NCI-H1930 (cell line): ENCODE measurements at regions not wholly inside any gene's neighbourhood (a gene's known extent, or its start where the extent isn't known, plus 50 kb on each side); places are given as distances from the start of the nearest gene placed in this dataset.

Source experiments
- DNase-seq, 2 experiments: peaks; one replicate each; lab custom pipeline; 2025; lab: John Stamatoyannopoulos, UW

- no peak for DNase-seq
Measured at GRCh38 chr19:31223740-31224534, 125.3 kb downstream of the TSHZ3 start.

- no peak for DNase-seq
Measured at GRCh38 chr19:31220540-31220939, 128.7 kb downstream of the TSHZ3 start.

- DNase-seq, result no peak
Measured at GRCh38 chr19:31214997-31215396, 134.2 kb downstream of the TSHZ3 start.

GRCh38 chr19:31214086-31214485 lies 135.2 kb downstream of the TSHZ3 start:
- DNase-seq, result no peak

GRCh38 chr19:31211088-31211487 lies 138.1 kb downstream of the TSHZ3 start:
- DNase-seq, result no peak

- no peak for DNase-seq
Measured at GRCh38 chr19:31205887-31206518, 143.2 kb downstream of the TSHZ3 start.

- DNase-seq, result no peak
Measured at GRCh38 chr19:31204115-31204514, 145.1 kb downstream of the TSHZ3 start.

GRCh38 chr19:31185261-31185660 lies 164.0 kb downstream of the TSHZ3 start:
- no peak for DNase-seq

- DNase-seq, result no peak
Measured at GRCh38 chr19:31181535-31181934, 167.7 kb downstream of the TSHZ3 start.

- DNase-seq, result no peak
Measured at GRCh38 chr19:31180907-31181306, 168.3 kb downstream of the TSHZ3 start.

GRCh38 chr19:31179471-31179852 lies 169.8 kb downstream of the TSHZ3 start:
- DNase-seq, result no peak

GRCh38 chr19:31178833-31179470 lies 170.3 kb downstream of the TSHZ3 start:
- DNase-seq, result no peak

- no peak for DNase-seq
Measured at GRCh38 chr19:31177246-31177645, 172.0 kb downstream of the TSHZ3 start.

GRCh38 chr19:31175564-31176348 lies 173.5 kb downstream of the TSHZ3 start:
- no peak for DNase-seq

- no peak for DNase-seq
Measured at GRCh38 chr19:31174948-31175347, 174.3 kb downstream of the TSHZ3 start.

GRCh38 chr19:31173991-31174390 lies 175.2 kb downstream of the TSHZ3 start:
- DNase-seq, result no peak

GRCh38 chr19:31171936-31172335 lies 177.3 kb downstream of the TSHZ3 start:
- DNase-seq, result no peak

GRCh38 chr19:31170046-31170445 lies 179.2 kb downstream of the TSHZ3 start:
- DNase-seq, result no peak

- DNase-seq, result no peak
Measured at GRCh38 chr19:31168106-31168625, 181.1 kb downstream of the TSHZ3 start.

- DNase-seq, result no peak
Measured at GRCh38 chr19:31167690-31168089, 181.5 kb downstream of the TSHZ3 start.

- DNase-seq, result no peak
Measured at GRCh38 chr19:31166206-31166605, 183.0 kb downstream of the TSHZ3 start.

GRCh38 chr19:31164791-31165251 lies 184.4 kb downstream of the TSHZ3 start:
- no peak for DNase-seq
